VCaP (cell line): ENCODE measurements at regions not wholly inside any gene's neighbourhood (a gene's known extent, or its start where the extent isn't known, plus 50 kb on each side); places are given as distances from the start of the nearest gene placed in this dataset.

Source experiments
- H3K27ac ChIP-seq: fragments of 450-650 bp; 2 replicates; pipeline ENCODE4 v1.5.1; 2017
- CTCF ChIP-seq: fragments of 450-650 bp; conservative IDR thresholded peaks from 2 replicates; pipeline ENCODE4 v1.5.1; 2017; ENCODE audit warnings: mild to moderate bottlenecking, moderate library complexity

GRCh38 chr9:79357616-79358015 is 214.1 kb upstream of the TLE4 start:
- no peak for TF ChIP-seq CTCF
- H3K27ac ChIP-seq: no peak overlapping the region

DNA sequence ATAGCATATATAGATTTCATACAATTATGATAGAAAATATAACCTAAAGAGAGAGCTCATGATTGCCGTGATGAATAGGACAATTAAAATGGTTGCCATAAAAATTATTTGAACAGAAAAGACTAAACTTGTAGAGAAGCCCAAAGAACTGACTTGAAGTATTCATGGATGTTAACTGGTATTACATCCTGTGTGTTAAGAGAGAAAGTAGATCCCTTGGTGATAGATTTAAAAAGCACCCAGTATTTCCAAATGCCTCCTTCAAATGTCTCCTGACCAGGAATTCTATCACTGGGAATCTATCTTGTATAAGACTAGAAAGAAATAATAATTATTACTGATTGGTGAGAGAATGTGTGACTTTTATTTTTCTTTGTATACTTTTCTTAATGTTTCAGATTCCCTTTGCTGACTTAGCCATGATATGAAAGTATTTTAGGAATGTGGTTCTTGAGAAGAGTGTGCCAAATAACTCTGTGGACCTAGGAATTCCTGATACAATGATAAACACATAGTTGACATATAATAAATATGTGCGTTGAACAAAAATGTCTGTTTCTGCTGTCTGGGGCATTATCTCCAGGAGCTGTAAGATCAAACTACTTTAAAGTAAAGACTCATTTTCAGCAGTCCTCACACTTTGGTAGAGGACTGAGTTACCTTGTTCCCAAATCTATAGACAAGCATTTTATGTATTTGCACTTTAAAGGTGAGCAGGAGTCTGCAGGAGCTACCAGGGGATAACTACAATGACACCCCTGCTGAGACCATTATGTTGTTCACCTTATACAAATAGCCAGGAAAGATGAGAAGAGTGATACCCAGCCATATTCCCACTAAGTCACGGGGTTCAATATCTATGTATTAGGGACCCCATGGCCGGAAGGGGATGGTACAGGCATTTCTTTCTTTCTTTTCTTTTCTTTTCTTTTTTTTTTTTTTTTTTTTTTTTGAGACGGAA is 211.1 kb upstream of the TLE4 start:
- no peak overlapping the region for H3K27ac ChIP-seq
- TF ChIP-seq CTCF: no peak

GRCh38 chr9:79362100-79363081 is 209.4 kb upstream of the TLE4 start:
- H3K27ac ChIP-seq: no peak overlapping the region
- no peak for TF ChIP-seq CTCF

DNA sequence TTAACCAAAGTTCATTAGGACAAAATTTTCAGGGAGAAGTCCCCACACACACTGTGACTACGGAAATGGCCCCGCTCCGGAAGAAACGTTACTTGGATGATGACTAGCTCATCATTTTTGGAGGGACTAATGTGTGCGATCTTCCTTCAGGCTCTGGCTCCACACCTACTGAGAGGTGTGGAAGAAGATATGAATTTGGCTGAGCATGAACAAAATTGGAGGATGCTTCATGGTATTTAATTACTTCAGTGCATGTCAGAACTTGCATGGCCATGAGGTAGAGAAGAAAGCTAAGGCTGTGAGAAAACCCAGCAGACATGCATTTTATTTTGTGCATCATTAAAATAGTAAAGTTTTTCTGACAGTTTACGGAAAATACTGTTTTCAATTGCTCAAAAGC is 202.1 kb upstream of the TLE4 start:
- TF ChIP-seq CTCF: no peak
- H3K27ac ChIP-seq: no peak overlapping the region

GRCh38 chr9:79371301-79371700 is 200.5 kb upstream of the TLE4 start:
- TF ChIP-seq CTCF: no peak
- no peak overlapping the region for H3K27ac ChIP-seq

DNA sequence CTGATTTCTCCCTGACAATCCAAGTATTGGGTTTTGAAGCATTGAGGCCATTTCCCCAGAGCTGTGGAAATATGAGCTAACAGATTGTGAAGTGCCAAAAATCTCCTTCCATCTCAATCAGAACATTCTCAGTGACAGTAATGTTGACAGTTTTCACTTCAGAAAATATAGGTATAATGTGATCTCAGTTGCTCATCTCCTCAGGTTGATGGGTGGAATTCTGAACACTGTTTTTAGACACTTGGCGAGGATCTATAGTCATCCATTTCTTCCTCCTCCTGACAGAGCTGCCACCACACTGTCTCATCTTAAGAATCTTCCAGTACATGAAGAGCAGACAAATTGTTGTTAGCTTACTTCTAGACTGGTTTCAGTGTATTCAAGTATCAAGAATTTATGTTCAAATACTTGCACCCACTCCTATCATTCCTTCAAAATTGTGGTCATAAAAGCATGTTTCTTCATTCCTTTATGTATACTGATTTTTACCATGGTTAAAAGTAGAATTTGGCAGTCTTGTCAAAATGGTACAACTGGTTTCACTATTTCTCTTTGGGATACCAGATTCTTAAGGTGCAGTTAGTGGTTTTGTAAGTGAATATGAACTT is 199.7 kb upstream of the TLE4 start:
- TF ChIP-seq CTCF: no peak
- no peak overlapping the region for H3K27ac ChIP-seq
